ENCODE measurements at regions not wholly inside any gene's neighbourhood (a gene's known extent, or its start where the extent isn't known, plus 50 kb on each side); places are given as distances from the start of the nearest gene placed in this dataset.

DNA sequence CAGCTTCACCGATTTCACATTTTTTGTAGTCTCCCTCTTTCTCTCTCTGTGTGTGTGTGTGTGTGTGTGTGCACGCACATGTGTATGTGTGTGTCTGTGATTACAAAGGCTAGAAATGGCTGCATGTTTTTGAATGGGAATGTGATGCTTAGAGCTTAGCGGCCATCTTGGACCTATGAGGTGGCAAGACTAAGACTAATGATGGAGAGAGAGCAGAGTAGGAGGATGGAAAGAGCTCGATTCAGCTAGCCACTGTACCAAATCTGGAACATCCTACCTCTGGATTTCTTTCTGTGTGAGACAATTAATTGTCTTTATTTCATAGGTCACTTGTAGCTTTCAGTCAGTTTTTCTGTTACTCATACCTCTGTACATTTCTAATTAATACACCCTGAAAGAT is 205.1 kb downstream of the PCSK1 start:
- no peak for TF ChIP-seq POLR2AphosphoS5 (IDR thresholded peaks at IDR 0.05; ENCODE audit: low read depth, low read length)
- TF ChIP-seq, protein P1, sequence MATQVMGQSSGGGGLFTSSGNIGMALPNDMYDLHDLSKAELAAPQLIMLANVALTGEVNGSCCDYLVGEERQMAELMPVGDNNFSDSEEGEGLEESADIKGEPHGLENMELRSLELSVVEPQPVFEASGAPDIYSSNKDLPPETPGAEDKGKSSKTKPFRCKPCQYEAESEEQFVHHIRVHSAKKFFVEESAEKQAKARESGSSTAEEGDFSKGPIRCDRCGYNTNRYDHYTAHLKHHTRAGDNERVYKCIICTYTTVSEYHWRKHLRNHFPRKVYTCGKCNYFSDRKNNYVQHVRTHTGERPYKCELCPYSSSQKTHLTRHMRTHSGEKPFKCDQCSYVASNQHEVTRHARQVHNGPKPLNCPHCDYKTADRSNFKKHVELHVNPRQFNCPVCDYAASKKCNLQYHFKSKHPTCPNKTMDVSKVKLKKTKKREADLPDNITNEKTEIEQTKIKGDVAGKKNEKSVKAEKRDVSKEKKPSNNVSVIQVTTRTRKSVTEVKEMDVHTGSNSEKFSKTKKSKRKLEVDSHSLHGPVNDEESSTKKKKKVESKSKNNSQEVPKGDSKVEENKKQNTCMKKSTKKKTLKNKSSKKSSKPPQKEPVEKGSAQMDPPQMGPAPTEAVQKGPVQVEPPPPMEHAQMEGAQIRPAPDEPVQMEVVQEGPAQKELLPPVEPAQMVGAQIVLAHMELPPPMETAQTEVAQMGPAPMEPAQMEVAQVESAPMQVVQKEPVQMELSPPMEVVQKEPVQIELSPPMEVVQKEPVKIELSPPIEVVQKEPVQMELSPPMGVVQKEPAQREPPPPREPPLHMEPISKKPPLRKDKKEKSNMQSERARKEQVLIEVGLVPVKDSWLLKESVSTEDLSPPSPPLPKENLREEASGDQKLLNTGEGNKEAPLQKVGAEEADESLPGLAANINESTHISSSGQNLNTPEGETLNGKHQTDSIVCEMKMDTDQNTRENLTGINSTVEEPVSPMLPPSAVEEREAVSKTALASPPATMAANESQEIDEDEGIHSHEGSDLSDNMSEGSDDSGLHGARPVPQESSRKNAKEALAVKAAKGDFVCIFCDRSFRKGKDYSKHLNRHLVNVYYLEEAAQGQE (IDR thresholded peaks at IDR 0.05; ENCODE audit: insufficient read depth in 1 of 2, low read depth in 2 of 2, low read length in 1 of 2): no peak
- TF ChIP-seq, protein P2, sequence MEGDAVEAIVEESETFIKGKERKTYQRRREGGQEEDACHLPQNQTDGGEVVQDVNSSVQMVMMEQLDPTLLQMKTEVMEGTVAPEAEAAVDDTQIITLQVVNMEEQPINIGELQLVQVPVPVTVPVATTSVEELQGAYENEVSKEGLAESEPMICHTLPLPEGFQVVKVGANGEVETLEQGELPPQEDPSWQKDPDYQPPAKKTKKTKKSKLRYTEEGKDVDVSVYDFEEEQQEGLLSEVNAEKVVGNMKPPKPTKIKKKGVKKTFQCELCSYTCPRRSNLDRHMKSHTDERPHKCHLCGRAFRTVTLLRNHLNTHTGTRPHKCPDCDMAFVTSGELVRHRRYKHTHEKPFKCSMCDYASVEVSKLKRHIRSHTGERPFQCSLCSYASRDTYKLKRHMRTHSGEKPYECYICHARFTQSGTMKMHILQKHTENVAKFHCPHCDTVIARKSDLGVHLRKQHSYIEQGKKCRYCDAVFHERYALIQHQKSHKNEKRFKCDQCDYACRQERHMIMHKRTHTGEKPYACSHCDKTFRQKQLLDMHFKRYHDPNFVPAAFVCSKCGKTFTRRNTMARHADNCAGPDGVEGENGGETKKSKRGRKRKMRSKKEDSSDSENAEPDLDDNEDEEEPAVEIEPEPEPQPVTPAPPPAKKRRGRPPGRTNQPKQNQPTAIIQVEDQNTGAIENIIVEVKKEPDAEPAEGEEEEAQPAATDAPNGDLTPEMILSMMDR (IDR thresholded peaks at IDR 0.05): no peak
- no peak for TF ChIP-seq TCF7L2 (IDR thresholded peaks at IDR 0.05; ENCODE audit: low read depth, low read length)
- TF ChIP-seq SIN3A (IDR thresholded peaks at IDR 0.05; ENCODE audit: borderline replicate concordance, insufficient read depth, low read depth, low read length): no peak
